HG03457 (cell line): ENCODE measurements at regions not wholly inside any gene's neighbourhood (a gene's known extent, or its start where the extent isn't known, plus 50 kb on each side); places are given as distances from the start of the nearest gene placed in this dataset.
"Not testable (repeated sequence)": the region's sequence is repeated elsewhere in the genome, so short reads cannot be mapped to it uniquely, and the experiment has no call there.

Source experiments
- ATAC-seq: cut with Tn5 transposase; IDR thresholded peaks from one replicate; pipeline ENCODE4 v1.9.1; 2021; ENCODE audit warnings: moderate number of reproducible peaks; ENCODE audit not compliant: unreplicated experiment

GRCh38 chr9:65566018-65566417, 109.7 kb upstream of the ZNG1E start:
- ATAC-seq: not testable (repeated sequence)

GRCh38 chr9:65519018-65519417, 156.7 kb upstream of the ZNG1E start:
- not testable (repeated sequence) for ATAC-seq

GRCh38 chr9:65514465-65514864, 161.3 kb upstream of the ZNG1E start:
- ATAC-seq: not testable (repeated sequence)

DNA sequence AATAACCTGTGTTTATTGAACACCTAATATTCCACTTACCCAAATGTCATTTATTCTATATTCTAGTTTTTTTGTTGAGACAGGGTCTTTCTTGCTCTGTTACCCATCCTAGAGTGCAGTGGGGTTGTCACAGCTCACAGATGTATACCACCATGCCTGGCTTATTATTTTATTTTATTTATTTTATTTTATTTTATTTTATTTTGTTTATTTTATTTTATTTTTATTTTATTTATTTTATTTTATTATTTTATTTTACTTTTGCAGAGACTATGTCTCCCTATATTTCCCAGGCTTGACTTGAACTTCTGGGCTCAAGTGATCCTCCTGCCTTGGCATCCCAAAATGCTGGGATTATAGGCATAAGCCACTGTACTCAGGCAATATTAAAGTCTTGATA, 167.8 kb upstream of the ZNG1E start:
- not testable (repeated sequence) for ATAC-seq

- ATAC-seq: not testable (repeated sequence)
Measured at GRCh38 chr9:65504686-65505085, 171.0 kb upstream of the ZNG1E start.

- not testable (repeated sequence) for ATAC-seq
Measured at GRCh38 chr9:65503696-65504095, 172.0 kb upstream of the ZNG1E start.

DNA sequence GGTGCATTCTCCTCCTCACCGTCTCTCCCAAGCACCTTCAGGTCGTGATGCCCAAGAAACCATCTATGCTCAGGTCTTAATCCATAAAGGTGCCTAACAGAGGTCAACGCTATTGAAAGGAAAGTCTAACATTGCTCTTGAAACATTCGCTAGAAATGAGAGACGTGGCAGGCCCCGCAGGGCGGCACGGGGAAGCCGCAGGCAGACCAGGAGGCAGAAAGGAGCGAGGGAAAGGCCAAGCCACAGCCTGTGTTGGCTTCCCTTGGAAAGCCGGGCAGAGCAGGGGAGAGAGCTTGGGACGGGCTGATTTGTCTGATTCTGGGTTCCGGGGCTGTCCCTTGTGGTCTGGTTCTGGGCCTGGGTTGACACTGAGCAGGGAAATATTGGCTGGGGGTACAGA, 192.8 kb upstream of the ZNG1E start:
- not testable (repeated sequence) for ATAC-seq

GRCh38 chr9:65481291-65481690, 194.4 kb upstream of the ZNG1E start:
- not testable (repeated sequence) for ATAC-seq

- not testable (repeated sequence) for ATAC-seq
Measured at GRCh38 chr9:65474891-65475290, 189.9 kb upstream of the FOXD4L5 start.

- ATAC-seq: not testable (repeated sequence)
Measured at GRCh38 chr9:65473059-65473822, 188.2 kb upstream of the FOXD4L5 start.

DNA sequence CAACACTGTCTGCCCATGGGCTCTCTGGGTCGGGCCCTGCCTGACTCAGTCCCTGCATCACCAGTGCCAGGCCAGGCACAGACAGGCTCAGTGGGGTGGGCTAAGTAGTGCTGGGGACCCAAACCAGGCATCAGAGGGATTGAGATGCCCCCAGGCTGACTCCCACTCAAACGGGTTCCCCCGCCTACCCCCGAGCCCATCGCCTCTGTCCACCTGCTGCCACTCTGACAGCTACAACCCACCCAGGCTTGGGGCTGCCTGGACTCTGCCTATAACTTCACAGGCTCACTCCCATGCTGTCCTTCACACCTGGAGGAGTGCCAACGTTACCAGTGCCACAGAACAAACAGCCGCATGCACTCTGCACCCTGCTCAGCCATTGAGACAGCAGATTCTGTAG, 186.1 kb upstream of the FOXD4L5 start:
- ATAC-seq: not testable (repeated sequence)

DNA sequence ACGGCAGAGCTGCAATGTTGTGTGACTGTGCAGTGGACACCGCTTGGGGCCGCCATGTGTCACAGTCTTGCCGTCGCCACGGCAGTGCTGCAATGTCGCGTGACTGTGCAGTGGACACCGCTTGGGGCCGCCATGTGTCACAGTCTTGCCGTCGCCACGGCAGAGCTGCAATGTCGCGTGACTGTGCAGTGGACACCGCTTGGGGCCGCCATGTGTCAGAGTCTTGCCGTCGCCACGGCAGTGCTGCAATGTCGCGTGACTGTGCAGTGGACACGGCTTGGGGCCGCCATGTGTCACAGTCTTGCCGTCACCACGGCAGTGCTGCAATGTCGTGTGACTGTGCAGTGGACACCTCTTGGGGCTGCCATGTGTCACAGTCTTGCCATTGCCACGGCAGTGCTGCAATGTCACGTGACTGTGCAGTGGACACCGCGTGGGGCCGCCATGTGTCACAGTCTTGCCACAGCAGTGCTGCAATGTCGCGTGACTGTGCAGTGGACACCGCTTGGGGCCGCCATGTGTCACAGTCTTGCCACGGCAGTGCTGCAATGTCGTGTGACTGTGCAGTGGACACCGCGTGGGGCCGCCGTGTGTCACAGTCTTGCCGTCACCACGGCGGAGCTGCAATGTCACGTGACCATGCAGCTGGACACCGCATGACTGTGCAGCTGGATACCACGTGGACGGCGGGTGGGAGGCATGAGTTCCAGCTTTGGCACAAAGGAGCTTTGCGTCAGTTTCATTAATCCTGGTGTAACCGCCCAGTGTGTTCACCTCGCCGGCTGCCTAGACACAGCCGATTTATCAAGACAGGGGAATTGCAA, 182.1 kb upstream of the FOXD4L5 start:
- not testable (repeated sequence) for ATAC-seq

- not testable (repeated sequence) for ATAC-seq
Measured at GRCh38 chr9:65465246-65465895, 180.4 kb upstream of the FOXD4L5 start.

DNA sequence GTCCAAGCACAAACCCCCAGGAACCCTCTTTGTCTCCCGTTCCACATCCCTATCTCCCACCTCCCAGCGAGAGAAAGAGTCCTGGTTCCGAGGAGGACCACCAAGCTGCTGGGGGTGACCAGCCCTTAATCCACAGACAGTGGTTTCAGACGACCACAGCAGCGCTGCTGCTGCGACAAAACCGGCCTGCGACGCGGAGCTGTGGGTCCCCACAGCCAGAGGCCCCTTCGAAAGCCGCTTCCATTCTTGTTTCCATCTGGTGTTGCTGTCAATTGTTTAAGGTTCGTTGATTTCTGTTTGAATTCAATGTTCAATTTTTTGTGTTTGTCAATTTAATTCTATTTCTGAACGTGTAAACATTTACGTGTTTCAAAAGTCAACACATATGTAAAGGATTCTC, 177.5 kb upstream of the FOXD4L5 start:
- not testable (repeated sequence) for ATAC-seq

- no peak for ATAC-seq
Measured at GRCh38 chr9:65459756-65460320, 174.8 kb upstream of the FOXD4L5 start.

DNA sequence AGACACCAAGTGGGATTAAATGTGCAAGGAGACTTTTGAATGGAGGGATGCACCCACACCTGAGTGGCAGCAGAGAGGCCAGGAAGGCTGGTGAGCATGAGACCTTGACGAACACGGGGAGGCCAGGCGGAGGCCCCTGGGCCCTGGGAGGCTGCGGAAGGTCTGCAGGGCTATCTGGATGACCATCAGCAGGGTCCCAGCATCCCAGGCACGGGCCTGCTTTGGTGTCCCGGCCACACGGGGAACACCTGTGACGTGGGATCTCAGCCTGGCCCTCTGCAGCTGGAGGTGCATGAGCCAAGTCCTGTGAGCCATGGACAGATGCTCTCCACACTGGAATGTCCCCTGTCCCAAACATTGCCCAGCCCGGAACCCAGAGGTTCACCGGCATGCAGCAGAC, 174.0 kb upstream of the FOXD4L5 start:
- no peak for ATAC-seq

- ATAC-seq: no peak
Measured at GRCh38 chr9:65458465-65458864, 173.5 kb upstream of the FOXD4L5 start.

DNA sequence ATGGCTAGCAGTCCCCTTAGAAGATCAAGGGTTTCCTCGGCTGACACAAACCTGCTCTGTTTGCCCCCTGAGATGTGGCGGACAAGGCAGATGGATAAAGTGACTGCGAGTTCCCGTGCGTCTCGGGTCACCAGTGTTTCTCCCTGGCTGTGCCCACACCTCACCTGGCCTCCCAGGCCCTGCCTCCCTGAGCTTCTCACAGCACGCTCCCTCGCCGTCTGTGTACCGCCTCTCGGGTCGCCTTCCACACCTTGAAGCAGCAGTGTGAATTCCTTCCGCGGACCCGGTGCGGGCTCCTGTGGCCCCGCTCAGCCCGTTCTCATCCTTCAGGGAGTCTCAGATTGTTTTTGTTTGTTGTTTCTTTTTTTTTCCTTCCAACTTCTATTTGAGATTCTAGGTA, 172.0 kb upstream of the FOXD4L5 start:
- not testable (repeated sequence) for ATAC-seq

GRCh38 chr9:65455751-65456647, 171.0 kb upstream of the FOXD4L5 start:
- ATAC-seq: not testable (repeated sequence)

GRCh38 chr9:65455136-65455535, 170.1 kb upstream of the FOXD4L5 start:
- not testable (repeated sequence) for ATAC-seq
